ENCODE measurements at regions not wholly inside any gene's neighbourhood (a gene's known extent, or its start where the extent isn't known, plus 50 kb on each side); places are given as distances from the start of the nearest gene placed in this dataset.
A peak's percentile ranks its signal among the peaks of the same experiment; 100 is the strongest.

DNA sequence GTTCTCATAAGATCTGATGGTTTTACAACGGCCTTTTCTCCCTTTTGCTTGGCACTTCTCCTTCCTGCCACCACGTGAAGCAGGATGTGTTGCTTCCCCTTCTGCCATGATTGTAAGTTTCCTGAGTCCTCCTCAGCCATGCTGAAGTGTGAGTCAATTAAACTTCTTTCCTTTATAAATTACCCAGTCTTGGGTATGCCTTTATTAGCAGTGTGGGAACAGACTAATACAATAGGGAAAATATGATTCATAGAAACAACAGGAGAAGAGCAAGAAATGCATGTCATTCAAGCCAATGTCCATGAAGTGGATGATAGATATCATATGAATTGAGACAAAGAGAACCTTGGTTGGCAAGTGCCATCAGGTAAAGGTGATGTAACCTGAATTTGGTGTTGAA is 128.3 kb upstream of the HAPLN1 start:
- H3K27me3 ChIP-seq (replicated peaks; ENCODE audit: insufficient read depth), result no peaks in the 10 kb centered on the region
- peaks cover 15% of the 10 kb centered on the region for H3K4me1 ChIP-seq (ENCODE audit: insufficient read depth)
- H3K9ac ChIP-seq, result no peak overlapping the region
- in situ Hi-C loops (cut with MboI), result no loop called here
- H3K9me3 ChIP-seq (ENCODE audit: low read depth), result no peaks in the 10 kb centered on the region
- no peaks in the 10 kb centered on the region for H4K20me1 ChIP-seq (ENCODE audit: insufficient read depth)
- no peaks in the 10 kb centered on the region for H3K9me2 ChIP-seq (ENCODE audit: insufficient read depth)
- no peak overlapping the region for H3K4me3 ChIP-seq
- no peak overlapping the region for H3K27ac ChIP-seq
- no peaks in the 10 kb centered on the region for H3K36me3 ChIP-seq (ENCODE audit: low read depth)
- no peaks in the 10 kb centered on the region for H3K79me2 ChIP-seq (ENCODE audit: insufficient read depth)
- DNase-seq, result no peak
- H3K4me2 ChIP-seq (ENCODE audit: unreplicated experiment), result no peak overlapping the region
- peak overlapping the region; percentile 35; the same call in 1 of the 2 replicates for H2AFZ ChIP-seq
- WGBS, 2 experiments (ENCODE audit: low coverage in 1 of 2, low lambda C conversion rate in 2 of 2, missing lambda C conversion rate in 2 of 2), result 22 to 37% methylated on average over 2 of the region's 2 CpGs
- TF ChIP-seq EZH2phosphoT487 (IDR thresholded peaks at IDR 0.05; ENCODE audit: insufficient read depth, low read depth) (no peak), EZH2 (IDR thresholded peaks at IDR 0.05; ENCODE audit: insufficient read depth, poor library complexity, severe bottlenecking) (no peak)
- no peaks in the 10 kb centered on the region for H3F3A ChIP-seq (ENCODE audit: insufficient read depth)

DNA sequence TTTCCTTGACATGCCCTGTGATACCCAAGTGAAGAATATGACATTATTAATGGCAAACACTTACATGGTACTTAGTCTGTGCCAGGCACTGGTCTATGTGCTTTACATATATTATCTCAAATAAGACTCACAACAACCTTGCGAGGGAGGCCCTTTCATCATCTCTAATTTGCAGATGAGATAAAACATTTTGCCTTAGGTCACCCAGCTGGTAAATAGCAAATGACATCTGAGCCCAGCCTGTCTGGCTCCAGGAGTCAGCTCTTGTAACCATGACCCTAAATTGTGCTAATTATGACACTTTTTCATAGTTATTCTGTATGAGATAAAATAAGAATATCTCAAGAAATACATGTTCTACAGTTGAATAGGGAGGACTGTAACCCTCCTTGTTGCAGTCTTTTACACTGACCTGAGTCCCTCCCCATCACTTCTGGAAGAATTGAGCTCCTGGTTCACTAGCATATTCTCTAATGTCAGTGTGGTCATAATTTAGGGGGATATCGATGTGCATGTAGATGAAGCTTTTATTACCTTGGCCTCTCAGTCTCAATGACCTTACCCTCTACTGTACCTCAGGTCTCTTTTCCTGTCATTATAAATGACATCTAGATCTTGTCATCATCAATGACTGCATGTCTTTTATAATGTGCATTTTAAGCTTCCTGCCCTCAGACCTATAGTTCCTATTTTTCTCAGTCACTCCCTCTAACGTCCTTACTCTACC is 126.1 kb upstream of the HAPLN1 start:
- H2AFZ ChIP-seq, result no peak overlapping the region
- no peaks in the 10 kb centered on the region for H3K36me3 ChIP-seq (ENCODE audit: low read depth)
- H3K4me1 ChIP-seq (ENCODE audit: insufficient read depth), result peaks cover 17% of the 10 kb centered on the region
- H3K27ac ChIP-seq, result no peak overlapping the region
- no peaks in the 10 kb centered on the region for H3K79me2 ChIP-seq (ENCODE audit: insufficient read depth)
- no peak overlapping the region for H3K4me2 ChIP-seq (ENCODE audit: unreplicated experiment)
- in situ Hi-C loops (cut with MboI), result no loop called here
- WGBS, 2 experiments (ENCODE audit: low coverage in 1 of 2, low lambda C conversion rate in 2 of 2, missing lambda C conversion rate in 2 of 2), result 63 to 66% methylated on average over 3 of the region's 3 CpGs
- H3K9ac ChIP-seq, result no peak overlapping the region
- TF ChIP-seq EZH2 (IDR thresholded peaks at IDR 0.05; ENCODE audit: insufficient read depth, poor library complexity, severe bottlenecking) (no peak), EZH2phosphoT487 (IDR thresholded peaks at IDR 0.05; ENCODE audit: insufficient read depth, low read depth) (no peak)
- H3K9me2 ChIP-seq (ENCODE audit: insufficient read depth), result no peaks in the 10 kb centered on the region
- H4K20me1 ChIP-seq (ENCODE audit: insufficient read depth), result no peaks in the 10 kb centered on the region
- no peaks in the 10 kb centered on the region for H3K27me3 ChIP-seq (replicated peaks; ENCODE audit: insufficient read depth)
- no peaks in the 10 kb centered on the region for H3K9me3 ChIP-seq (ENCODE audit: low read depth)
- no peak for DNase-seq
- H3K4me3 ChIP-seq, result no peak overlapping the region
- H3F3A ChIP-seq (ENCODE audit: insufficient read depth), result no peaks in the 10 kb centered on the region

DNA sequence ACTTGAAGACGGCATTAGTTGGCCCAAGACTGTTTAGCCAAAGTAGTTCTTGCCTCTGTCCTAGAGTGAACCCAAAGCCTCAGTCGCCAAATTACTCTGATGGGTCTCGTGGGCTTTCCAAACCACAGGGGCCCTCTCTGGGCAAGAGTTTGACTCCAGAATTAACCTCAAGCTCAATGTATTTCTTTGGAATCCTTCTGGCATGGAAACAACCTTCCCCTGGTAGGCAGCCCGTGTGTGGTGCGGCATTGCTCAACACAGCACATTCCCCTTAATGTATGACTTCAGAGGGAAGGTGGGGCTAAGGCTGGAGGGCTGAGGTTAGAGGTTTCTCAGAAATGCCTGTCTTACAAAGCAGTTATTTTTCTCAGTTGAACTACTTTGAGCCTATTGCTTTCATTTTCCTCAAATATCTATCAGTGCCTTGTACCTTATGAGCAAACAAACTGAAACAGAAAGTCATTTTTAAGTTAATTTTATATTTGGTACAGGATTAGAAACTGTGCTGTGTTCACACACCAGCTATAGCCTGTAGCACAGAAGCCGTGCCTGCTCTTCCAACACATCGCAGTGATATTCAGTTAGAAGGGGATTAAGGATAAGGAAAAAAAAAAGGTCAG is 123.9 kb upstream of the HAPLN1 start:
- Histone ChIP-seq H3K36me3 (ENCODE audit: low read depth) (no peaks in the 10 kb centered on the region), H2AFZ (peak overlapping the region; percentile 65), H3K4me2 (ENCODE audit: unreplicated experiment) (peak overlapping the region; percentile 57), H3K9ac (peak overlapping the region; percentile 30), H4K20me1 (ENCODE audit: insufficient read depth) (no peaks in the 10 kb centered on the region), H3F3A (ENCODE audit: insufficient read depth) (no peaks in the 10 kb centered on the region), H3K4me1 (ENCODE audit: insufficient read depth) (peaks cover 17% of the 10 kb centered on the region), H3K4me3 (peak overlapping the region; percentile 38), H3K27me3 (replicated peaks; ENCODE audit: insufficient read depth) (no peaks in the 10 kb centered on the region), H3K9me3 (ENCODE audit: low read depth) (no peaks in the 10 kb centered on the region), H3K27ac (peak overlapping the region; percentile 56), H3K9me2 (ENCODE audit: insufficient read depth) (no peaks in the 10 kb centered on the region), H3K79me2 (ENCODE audit: insufficient read depth) (no peaks in the 10 kb centered on the region)
- DNase-seq, result peak; percentile 87
- in situ Hi-C loops (cut with MboI), result no loop called here
- no peak for TF ChIP-seq EZH2 (IDR thresholded peaks at IDR 0.05; ENCODE audit: insufficient read depth, poor library complexity, severe bottlenecking)
- TF ChIP-seq EZH2phosphoT487 (IDR thresholded peaks at IDR 0.05; ENCODE audit: insufficient read depth, low read depth), result no peak
- WGBS, 2 experiments (ENCODE audit: low coverage in 1 of 2, low lambda C conversion rate in 2 of 2, missing lambda C conversion rate in 2 of 2), result 42 to 45% methylated on average over 7 of the region's 7 CpGs

DNA sequence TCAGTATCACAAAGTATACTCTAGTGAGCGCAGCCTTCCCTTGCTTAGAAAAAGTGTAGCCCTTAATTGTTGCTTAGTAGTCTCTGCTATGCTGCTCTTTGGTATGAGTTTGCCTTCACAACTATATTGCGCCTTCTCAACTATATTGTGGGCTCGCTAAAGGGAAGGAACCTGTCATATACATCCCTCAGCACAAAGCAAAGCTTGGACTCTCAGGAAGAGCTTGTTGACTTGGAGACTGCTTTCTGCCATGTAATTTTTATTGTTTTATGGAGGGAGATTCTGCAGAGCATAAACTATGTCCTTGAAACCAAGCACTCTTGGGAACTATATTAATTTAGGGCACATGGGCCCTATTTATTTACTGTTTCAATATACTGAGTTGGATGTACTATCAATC is 119.1 kb upstream of the HAPLN1 start:
- WGBS, 2 experiments (ENCODE audit: low coverage in 1 of 2, low lambda C conversion rate in 2 of 2, missing lambda C conversion rate in 2 of 2), result 81 to 85% methylated on average over 3 of the region's 3 CpGs
- in situ Hi-C loops (cut with MboI), result no loop called here
- H2AFZ ChIP-seq, result no peak overlapping the region
- H4K20me1 ChIP-seq (ENCODE audit: insufficient read depth), result no peaks in the 10 kb centered on the region
- peaks cover 11% of the 10 kb centered on the region; the same call in 1 of the 2 replicates for H3F3A ChIP-seq (ENCODE audit: insufficient read depth)
- no peak for DNase-seq
- H3K27me3 ChIP-seq (replicated peaks; ENCODE audit: insufficient read depth), result no peaks in the 10 kb centered on the region
- H3K4me2 ChIP-seq (ENCODE audit: unreplicated experiment), result no peak overlapping the region
- H3K9ac ChIP-seq, result no peak overlapping the region
- no peaks in the 10 kb centered on the region for H3K36me3 ChIP-seq (ENCODE audit: low read depth)
- no peaks in the 10 kb centered on the region for H3K9me3 ChIP-seq (ENCODE audit: low read depth)
- TF ChIP-seq EZH2 (IDR thresholded peaks at IDR 0.05; ENCODE audit: insufficient read depth, poor library complexity, severe bottlenecking), result no peak
- TF ChIP-seq EZH2phosphoT487 (IDR thresholded peaks at IDR 0.05; ENCODE audit: insufficient read depth, low read depth), result no peak
- H3K27ac ChIP-seq, result no peak overlapping the region
- no peaks in the 10 kb centered on the region for H3K79me2 ChIP-seq (ENCODE audit: insufficient read depth)
- H3K4me3 ChIP-seq, result no peak overlapping the region
- H3K9me2 ChIP-seq (ENCODE audit: insufficient read depth), result no peaks in the 10 kb centered on the region
- peaks cover 23% of the 10 kb centered on the region for H3K4me1 ChIP-seq (ENCODE audit: insufficient read depth)

All from GM23248 (cell line).